ENCODE measurements at regions not wholly inside any gene's neighbourhood (a gene's known extent, or its start where the extent isn't known, plus 50 kb on each side); places are given as distances from the start of the nearest gene placed in this dataset.
"Not testable (repeated sequence)": the region's sequence is repeated elsewhere in the genome, so short reads cannot be mapped to it uniquely, and the experiment has no call there.

GRCh38 chr4:189221691-189222090 is 719.0 kb upstream of the FRG1 start:
- no peak for DNase-seq

- no peak for DNase-seq
Measured at GRCh38 chr4:189228726-189229125, 711.9 kb upstream of the FRG1 start.

DNA sequence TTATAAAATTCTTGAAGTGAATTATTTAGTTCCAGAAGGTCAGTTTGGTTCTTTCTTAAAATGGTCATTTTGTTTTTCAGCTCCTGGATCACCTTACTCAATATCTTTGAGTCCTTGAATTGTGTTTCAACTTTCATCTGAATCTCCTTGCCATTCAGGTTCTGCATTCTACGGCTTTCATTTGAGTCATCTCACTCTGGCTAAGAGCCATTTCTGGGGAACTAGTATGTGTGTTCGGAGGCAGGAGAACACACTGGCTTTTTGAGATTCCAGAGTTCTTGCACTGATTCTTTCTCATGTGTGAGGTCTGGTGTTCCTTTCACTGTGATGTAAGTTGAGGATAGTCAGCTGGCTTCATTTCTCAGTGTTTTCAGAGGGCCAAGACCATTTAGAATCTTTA is 708.4 kb upstream of the FRG1 start:
- no peak for DNase-seq

- not testable (repeated sequence) for DNase-seq
Measured at GRCh38 chr4:189233754-189234153, 706.9 kb upstream of the FRG1 start.

DNA sequence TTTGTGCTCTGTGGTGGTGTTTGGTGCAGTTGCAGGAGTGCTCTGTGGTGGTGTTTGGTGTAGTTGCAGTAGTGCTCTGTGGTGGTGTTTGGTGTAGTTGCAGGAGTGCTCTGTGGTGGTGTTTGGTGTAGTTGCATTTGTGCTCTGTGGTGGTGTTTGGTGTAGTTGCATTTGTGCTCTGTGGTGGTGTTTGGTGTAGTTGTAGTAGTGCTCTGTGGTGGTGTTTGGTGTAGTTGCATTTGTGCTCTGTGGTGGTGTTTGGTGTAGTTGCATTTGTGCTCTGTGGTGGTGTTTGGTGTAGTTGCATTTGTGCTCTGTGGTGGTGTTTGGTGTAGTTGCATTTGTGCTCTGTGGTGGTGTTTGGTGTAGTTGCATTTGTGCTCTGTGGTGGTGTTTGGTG is 705.7 kb upstream of the FRG1 start:
- DNase-seq = not testable (repeated sequence)

GRCh38 chr4:189235599-189235998 is 705.1 kb upstream of the FRG1 start:
- no peak for DNase-seq

GRCh38 chr4:189236321-189236720 is 704.4 kb upstream of the FRG1 start:
- DNase-seq = not testable (repeated sequence)

DNA sequence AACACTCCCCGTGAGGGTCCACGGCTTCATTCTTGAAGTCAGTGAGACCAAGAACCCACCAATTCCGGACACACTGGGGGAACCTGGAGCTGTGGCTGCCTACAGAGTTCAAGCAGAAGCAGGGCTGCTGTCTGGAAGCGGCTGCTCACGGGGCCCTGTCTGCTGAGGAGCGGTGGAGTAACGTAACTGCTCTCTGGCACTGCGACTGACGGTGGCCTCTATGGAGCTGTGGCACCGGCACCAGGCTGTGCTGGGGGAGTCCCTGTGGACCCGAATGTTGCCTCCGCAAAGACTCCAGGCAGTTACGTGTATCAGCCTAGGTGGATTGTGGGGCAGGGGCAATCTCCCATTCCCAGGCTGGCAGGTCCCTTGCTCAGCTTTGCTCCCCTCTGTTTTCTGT is 703.3 kb upstream of the FRG1 start:
- DNase-seq = no peak

DNA sequence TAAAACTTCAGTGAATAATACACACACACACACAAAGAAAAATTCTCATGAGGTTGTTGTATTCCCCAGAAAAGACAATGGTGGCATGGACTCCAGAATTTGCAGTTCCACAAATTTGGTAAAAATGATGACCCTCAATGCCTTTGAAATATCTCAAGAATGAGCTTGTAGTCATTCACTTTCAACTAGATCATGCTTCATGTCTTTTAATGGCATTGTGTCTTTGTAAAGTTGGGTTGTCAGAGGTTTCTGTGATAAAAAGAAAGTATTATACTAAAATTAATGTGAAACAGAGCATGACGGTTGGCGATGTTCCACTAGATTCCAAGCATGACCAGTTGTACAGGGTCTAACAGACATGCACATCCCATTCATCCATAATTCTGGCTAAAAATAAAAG is 685.0 kb upstream of the FRG1 start:
- DNase-seq = no peak

GRCh38 chr4:189261475-189261874 is 679.2 kb upstream of the FRG1 start:
- DNase-seq = no peak

DNA sequence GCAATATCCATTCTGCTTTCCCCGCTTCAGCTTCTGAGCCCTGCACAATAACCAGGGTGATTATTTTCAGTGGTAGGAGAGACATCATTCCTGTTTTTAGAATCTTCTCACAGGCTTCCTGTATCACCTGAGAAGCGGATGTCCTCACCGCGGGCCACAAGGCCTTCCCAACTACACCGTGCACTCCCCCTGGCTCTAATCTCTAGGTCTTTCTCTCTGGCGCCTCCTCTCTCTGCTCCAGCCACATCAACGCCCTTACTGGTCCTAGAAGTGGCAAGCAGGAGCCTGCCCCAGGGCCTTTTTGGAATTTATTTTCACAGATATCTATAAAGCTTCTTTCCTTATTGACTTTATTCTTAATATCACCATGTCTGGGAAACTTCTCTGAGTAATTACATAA is 675.2 kb upstream of the FRG1 start:
- no peak for DNase-seq

DNA sequence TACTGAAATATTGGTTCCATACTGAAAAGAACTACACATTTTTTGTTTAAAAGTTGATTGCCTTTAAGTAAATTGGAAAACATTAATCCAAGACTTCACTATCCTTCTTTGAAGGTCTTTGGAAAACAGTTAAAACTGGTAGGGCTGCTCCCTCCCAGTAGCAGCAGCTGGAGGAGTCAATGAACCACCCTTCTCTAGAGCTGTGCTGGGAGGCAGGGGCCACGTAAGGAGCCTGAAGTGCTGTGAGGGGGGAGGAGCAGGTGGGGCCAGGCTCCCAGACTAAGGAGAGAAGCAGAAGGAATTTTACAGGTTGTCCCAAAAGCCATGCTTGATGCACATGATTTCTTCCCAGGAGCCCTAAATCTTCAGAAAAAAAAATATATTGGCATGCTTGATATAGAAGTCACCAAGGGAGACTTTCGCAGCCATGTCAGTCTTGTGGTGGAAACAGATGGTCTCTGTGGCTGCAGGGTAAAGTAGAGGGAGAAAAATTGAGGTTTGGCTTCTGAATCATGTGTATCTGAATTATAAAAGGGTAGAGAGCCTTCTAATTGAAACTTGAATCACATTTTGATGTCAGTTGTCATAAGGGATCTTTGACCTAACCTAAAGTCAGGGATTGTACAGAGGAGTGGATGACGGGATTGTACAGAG is 673.2 kb upstream of the FRG1 start:
- DNase-seq = no peak

- no peak for DNase-seq
Measured at GRCh38 chr4:189278597-189279165, 662.0 kb upstream of the FRG1 start.

DNA sequence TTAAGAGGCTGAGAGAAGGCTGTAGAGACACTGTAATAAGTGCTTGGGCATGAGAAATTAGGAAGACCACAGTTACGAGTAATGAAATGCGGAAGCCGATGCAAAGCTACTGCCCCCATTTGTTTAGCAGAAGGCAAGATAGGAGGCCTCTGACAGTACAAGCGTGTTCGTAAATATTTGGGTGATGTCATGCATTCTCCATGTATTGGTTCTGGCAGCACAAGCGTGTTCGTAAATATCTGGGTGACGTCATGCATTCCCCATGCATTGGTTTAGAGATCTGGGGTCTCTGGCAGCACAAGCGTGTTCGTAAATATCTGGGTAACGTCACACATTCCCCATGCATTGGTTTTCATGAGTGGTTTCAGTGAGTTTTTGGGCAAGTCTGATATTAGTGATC is 661.5 kb upstream of the FRG1 start:
- no peak for DNase-seq

- no peak for DNase-seq
Measured at GRCh38 chr4:189285377-189285776, 655.3 kb upstream of the FRG1 start.

- DNase-seq = no peak
Measured at GRCh38 chr4:189291939-189292338, 648.7 kb upstream of the FRG1 start.

- no peak for DNase-seq
Measured at GRCh38 chr4:189293459-189293858, 647.2 kb upstream of the FRG1 start.

GRCh38 chr4:189294574-189294973 is 646.1 kb upstream of the FRG1 start:
- no peak for DNase-seq

- DNase-seq = no peak
Measured at GRCh38 chr4:189299706-189300105, 641.0 kb upstream of the FRG1 start.

DNA sequence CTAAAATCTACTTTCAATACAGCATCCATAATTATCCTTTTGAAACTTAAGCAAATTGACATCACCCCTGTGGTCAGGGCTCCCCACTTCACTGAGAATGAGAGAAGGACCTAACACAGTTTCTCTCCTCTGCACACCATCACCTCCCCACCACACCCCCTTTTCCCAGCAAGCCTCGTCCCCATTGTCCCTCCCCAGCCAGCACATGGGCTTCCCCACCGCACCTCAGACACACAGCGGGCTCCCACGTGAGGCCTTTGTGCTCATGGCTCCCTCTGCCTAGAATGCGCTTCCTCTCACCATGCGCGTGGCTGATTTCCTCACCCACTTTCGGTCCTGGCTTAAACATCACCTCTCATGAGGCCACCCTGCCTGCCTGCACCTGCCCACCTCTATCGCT is 639.0 kb upstream of the FRG1 start:
- DNase-seq = no peak

GRCh38 chr4:189302719-189303118 is 638.0 kb upstream of the FRG1 start:
- DNase-seq = no peak

- DNase-seq = no peak
Measured at GRCh38 chr4:189304167-189304566, 636.5 kb upstream of the FRG1 start.

DNA sequence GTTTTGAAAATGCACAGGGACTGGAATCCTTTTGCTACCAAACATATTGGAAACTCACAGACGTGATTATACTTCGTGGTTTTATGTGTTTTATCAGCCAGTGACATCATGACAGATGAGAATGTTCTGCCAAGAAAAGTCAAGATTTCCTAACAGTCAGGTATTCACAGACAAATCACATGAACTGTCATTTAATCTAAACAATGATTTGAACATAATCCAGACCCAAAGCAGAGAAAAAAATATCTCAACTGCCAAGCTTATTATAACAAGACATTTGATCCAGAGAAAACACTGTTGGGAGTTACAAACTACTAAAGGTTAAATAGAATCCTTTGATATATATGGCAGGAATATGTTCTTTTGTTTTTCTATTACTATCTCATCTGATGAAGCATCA is 635.9 kb upstream of the FRG1 start:
- DNase-seq = no peak

- no peak for DNase-seq
Measured at GRCh38 chr4:189305500-189305899, 635.2 kb upstream of the FRG1 start.

- no peak for DNase-seq
Measured at GRCh38 chr4:189311251-189311650, 629.4 kb upstream of the FRG1 start.
